ENCODE measurements at regions not wholly inside any gene's neighbourhood (a gene's known extent, or its start where the extent isn't known, plus 50 kb on each side); places are given as distances from the start of the nearest gene placed in this dataset.

- TF ChIP-seq, protein P1, sequence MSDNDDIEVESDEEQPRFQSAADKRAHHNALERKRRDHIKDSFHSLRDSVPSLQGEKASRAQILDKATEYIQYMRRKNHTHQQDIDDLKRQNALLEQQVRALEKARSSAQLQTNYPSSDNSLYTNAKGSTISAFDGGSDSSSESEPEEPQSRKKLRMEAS (IDR thresholded peaks at IDR 0.05) = no peak
- TF ChIP-seq TCF12 (IDR thresholded peaks at IDR 0.05; ENCODE audit: low read depth) (no peak), CEBPB (IDR thresholded peaks at IDR 0.05) (no peak), FOXM1 (IDR thresholded peaks at IDR 0.05; ENCODE audit: borderline replicate concordance, low read depth) (no peak)
- TF ChIP-seq, protein P2, sequence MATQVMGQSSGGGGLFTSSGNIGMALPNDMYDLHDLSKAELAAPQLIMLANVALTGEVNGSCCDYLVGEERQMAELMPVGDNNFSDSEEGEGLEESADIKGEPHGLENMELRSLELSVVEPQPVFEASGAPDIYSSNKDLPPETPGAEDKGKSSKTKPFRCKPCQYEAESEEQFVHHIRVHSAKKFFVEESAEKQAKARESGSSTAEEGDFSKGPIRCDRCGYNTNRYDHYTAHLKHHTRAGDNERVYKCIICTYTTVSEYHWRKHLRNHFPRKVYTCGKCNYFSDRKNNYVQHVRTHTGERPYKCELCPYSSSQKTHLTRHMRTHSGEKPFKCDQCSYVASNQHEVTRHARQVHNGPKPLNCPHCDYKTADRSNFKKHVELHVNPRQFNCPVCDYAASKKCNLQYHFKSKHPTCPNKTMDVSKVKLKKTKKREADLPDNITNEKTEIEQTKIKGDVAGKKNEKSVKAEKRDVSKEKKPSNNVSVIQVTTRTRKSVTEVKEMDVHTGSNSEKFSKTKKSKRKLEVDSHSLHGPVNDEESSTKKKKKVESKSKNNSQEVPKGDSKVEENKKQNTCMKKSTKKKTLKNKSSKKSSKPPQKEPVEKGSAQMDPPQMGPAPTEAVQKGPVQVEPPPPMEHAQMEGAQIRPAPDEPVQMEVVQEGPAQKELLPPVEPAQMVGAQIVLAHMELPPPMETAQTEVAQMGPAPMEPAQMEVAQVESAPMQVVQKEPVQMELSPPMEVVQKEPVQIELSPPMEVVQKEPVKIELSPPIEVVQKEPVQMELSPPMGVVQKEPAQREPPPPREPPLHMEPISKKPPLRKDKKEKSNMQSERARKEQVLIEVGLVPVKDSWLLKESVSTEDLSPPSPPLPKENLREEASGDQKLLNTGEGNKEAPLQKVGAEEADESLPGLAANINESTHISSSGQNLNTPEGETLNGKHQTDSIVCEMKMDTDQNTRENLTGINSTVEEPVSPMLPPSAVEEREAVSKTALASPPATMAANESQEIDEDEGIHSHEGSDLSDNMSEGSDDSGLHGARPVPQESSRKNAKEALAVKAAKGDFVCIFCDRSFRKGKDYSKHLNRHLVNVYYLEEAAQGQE (IDR thresholded peaks at IDR 0.05; ENCODE audit: low read depth) = no peak
Observed at GRCh38 chr9:24817756-24818155, 272.1 kb upstream of the IZUMO3 start.

DNA sequence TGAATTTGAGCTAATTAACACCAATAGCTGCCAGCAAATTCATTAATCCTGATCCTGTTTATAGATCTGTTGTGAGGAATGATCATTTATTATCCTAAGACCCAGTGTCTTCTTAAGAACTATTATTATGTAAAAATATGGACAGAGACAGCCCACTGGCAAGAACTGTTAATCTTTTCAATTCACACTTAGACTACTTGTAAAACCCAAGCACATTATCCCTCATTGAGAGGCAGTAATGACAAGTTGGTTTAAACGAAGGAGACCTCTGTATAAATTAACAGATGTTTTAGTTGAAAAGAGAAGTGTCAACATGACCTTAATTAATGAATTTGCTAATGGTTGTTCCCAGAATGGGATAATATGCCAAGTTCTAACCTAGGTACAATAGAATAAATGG, 270.3 kb upstream of the IZUMO3 start:
- TF ChIP-seq, protein P2 (IDR thresholded peaks at IDR 0.05; ENCODE audit: low read depth) = no peak
- no peak for TF ChIP-seq CREB1 (IDR thresholded peaks at IDR 0.05; ENCODE audit: low read depth)
- TF ChIP-seq EP300 (IDR thresholded peaks at IDR 0.05; ENCODE audit: borderline replicate concordance) = no peak
- TF ChIP-seq, protein P1 (IDR thresholded peaks at IDR 0.05) = no peak
- no peak for TF ChIP-seq NFIC (IDR thresholded peaks at IDR 0.05)
- no peak for TF ChIP-seq ZBTB7A (IDR thresholded peaks at IDR 0.05; ENCODE audit: low read depth)
- TF ChIP-seq EGR1 (IDR thresholded peaks at IDR 0.05) = no peak
- no peak for TF ChIP-seq TEAD4 (IDR thresholded peaks at IDR 0.05)
- no peak for TF ChIP-seq TAF1 (IDR thresholded peaks at IDR 0.05; ENCODE audit: low read depth)
- TF ChIP-seq TCF12 (IDR thresholded peaks at IDR 0.05; ENCODE audit: low read depth) = no peak
- no peak for TF ChIP-seq CEBPB (IDR thresholded peaks at IDR 0.05)
- no peak for TF ChIP-seq FOXM1 (IDR thresholded peaks at IDR 0.05; ENCODE audit: borderline replicate concordance, low read depth)
- TF ChIP-seq, protein P3, sequence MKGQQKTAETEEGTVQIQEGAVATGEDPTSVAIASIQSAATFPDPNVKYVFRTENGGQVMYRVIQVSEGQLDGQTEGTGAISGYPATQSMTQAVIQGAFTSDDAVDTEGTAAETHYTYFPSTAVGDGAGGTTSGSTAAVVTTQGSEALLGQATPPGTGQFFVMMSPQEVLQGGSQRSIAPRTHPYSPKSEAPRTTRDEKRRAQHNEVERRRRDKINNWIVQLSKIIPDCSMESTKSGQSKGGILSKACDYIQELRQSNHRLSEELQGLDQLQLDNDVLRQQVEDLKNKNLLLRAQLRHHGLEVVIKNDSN (IDR thresholded peaks at IDR 0.05) = no peak
- TF ChIP-seq YY1 (IDR thresholded peaks at IDR 0.05; ENCODE audit: low read depth) = no peak
- TF ChIP-seq RAD21 (IDR thresholded peaks at IDR 0.05; ENCODE audit: low read depth) = no peak

DNA sequence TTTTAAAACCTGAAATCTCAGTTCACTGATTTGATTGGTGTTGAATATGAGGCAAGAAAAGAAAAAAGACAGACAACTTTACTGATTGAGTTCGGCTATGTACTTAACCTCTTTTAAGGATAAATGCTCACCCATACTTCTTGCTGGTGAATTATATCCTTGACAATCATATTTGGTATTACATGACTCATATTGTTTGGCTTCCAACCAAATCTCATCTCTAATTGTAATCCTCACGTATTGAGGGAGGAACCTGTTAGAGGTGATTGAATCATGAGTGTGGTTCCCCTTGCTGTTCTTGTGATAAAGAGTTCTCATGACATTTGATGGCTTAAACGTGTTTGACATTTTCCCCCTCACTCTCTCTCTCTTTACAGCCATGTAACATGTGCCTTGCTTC, 255.6 kb upstream of the IZUMO3 start:
- TF ChIP-seq, protein P3 (IDR thresholded peaks at IDR 0.05) = no peak
- TF ChIP-seq RAD21 (IDR thresholded peaks at IDR 0.05; ENCODE audit: low read depth) = no peak
- TF ChIP-seq TAF1 (IDR thresholded peaks at IDR 0.05; ENCODE audit: low read depth) = no peak
- TF ChIP-seq TCF12 (IDR thresholded peaks at IDR 0.05; ENCODE audit: low read depth) = no peak
- TF ChIP-seq, protein P1 (IDR thresholded peaks at IDR 0.05) = no peak
- TF ChIP-seq, protein P2 (IDR thresholded peaks at IDR 0.05; ENCODE audit: low read depth) = no peak
- TF ChIP-seq CEBPB (IDR thresholded peaks at IDR 0.05) = no peak
- no peak for TF ChIP-seq FOXM1 (IDR thresholded peaks at IDR 0.05; ENCODE audit: borderline replicate concordance, low read depth)
- TF ChIP-seq NFIC (IDR thresholded peaks at IDR 0.05) = no peak
- TF ChIP-seq CREB1 (IDR thresholded peaks at IDR 0.05; ENCODE audit: low read depth) = no peak
- no peak for TF ChIP-seq ZBTB7A (IDR thresholded peaks at IDR 0.05; ENCODE audit: low read depth)
- no peak for TF ChIP-seq EGR1 (IDR thresholded peaks at IDR 0.05)
- no peak for TF ChIP-seq EP300 (IDR thresholded peaks at IDR 0.05; ENCODE audit: borderline replicate concordance)
- TF ChIP-seq TEAD4 (IDR thresholded peaks at IDR 0.05) = no peak
- TF ChIP-seq YY1 (IDR thresholded peaks at IDR 0.05; ENCODE audit: low read depth) = no peak

GRCh38 chr9:24793787-24794186, 248.1 kb upstream of the IZUMO3 start:
- TF ChIP-seq NFIC (IDR thresholded peaks at IDR 0.05) (no peak), RAD21 (IDR thresholded peaks at IDR 0.05; ENCODE audit: low read depth) (no peak), EGR1 (IDR thresholded peaks at IDR 0.05) (no peak), FOXM1 (IDR thresholded peaks at IDR 0.05; ENCODE audit: borderline replicate concordance, low read depth) (no peak), EP300 (IDR thresholded peaks at IDR 0.05; ENCODE audit: borderline replicate concordance) (no peak), CEBPB (IDR thresholded peaks at IDR 0.05) (no peak), TEAD4 (IDR thresholded peaks at IDR 0.05) (no peak), CREB1 (IDR thresholded peaks at IDR 0.05; ENCODE audit: low read depth) (no peak), YY1 (IDR thresholded peaks at IDR 0.05; ENCODE audit: low read depth) (no peak), TCF12 (IDR thresholded peaks at IDR 0.05; ENCODE audit: low read depth) (no peak), TAF1 (IDR thresholded peaks at IDR 0.05; ENCODE audit: low read depth) (no peak)
- TF ChIP-seq, protein P3 (IDR thresholded peaks at IDR 0.05) = no peak
- TF ChIP-seq, protein P1 (IDR thresholded peaks at IDR 0.05) = no peak
- TF ChIP-seq, protein P2 (IDR thresholded peaks at IDR 0.05; ENCODE audit: low read depth) = no peak
